ENCODE measurements at regions not wholly inside any gene's neighbourhood (a gene's known extent, or its start where the extent isn't known, plus 50 kb on each side); places are given as distances from the start of the nearest gene placed in this dataset.

GRCh38 chr3:177569875-177570657 lies 372.8 kb upstream of the TBL1XR1 start:
- no peak for DNase-seq (ENCODE audit: low read depth)

DNA sequence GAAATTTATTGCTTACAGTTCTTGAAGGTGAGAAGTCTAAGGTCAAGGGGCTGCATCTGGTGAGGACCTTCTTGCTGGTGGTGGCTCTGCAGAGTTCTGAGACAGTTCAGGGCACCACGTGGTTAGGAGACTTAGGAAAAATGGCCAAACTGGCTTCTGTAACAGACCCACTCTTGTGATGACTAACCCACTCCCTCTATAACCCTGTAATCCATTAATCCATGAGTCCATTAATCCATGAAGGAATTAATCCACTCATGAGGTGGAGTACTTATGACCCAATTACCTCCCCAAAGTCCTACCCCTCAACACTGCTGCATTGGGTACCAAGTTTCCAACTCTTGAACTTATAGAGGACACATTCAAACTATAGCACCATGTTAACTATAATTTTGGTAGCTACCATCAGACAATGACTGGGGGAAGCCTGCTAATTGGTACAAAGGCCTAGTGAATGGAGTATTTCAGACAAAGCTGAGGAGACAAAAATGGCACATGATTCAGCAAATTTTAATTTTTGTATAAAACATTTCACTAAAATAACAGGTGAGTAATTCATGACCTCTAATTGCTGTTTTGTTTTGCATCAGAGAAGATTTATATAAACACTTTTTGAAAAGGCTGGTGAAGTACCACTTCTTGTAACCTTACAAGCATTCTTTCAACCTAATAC lies 374.1 kb upstream of the TBL1XR1 start:
- no peak for DNase-seq (ENCODE audit: low read depth)

DNA sequence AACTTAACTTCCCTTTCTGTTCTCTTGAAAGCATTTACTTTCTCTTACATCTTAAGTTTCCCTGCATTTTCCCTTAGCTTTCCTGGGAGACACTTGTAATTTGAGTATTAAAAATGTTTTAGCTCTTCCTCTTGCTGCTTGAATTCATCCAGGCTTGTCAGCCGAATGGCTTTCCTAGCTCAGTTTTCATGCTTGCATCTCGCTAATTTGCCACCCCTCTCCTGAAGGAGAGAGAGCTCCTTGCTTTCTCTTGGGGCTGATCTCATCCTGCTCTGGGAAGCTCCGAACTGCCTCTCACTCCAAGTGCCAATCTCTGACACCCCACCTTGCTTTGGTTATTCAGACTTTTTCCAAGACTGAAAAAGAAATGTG lies 374.6 kb upstream of the TBL1XR1 start:
- no peak for DNase-seq (ENCODE audit: low read depth)

- DNase-seq (ENCODE audit: low read depth) = no peak
Measured at GRCh38 chr3:177574222-177574856, 377.1 kb upstream of the TBL1XR1 start.

- no peak for DNase-seq (ENCODE audit: low read depth)
Measured at GRCh38 chr3:177576746-177577145, 379.5 kb upstream of the TBL1XR1 start.

DNA sequence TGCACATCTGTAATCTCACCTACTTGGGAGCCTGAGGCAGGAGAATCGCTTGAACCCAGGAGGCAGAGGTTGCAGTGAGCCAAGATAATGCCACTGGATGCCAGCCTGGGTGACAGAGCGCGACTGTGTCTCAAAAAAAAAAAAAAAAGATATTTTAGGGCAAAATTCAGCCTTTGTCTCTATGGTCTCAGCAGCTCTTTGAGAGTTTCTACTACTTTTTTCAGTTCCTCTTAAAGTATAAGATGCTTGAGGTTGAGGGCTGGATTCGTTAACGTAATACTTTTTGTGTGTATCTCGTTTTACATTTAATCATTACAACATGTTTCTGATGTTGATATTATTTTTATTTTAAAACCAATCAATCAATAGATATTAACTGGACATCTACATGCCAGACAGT lies 381.2 kb upstream of the TBL1XR1 start:
- DNase-seq (ENCODE audit: low read depth) = no peak

DNA sequence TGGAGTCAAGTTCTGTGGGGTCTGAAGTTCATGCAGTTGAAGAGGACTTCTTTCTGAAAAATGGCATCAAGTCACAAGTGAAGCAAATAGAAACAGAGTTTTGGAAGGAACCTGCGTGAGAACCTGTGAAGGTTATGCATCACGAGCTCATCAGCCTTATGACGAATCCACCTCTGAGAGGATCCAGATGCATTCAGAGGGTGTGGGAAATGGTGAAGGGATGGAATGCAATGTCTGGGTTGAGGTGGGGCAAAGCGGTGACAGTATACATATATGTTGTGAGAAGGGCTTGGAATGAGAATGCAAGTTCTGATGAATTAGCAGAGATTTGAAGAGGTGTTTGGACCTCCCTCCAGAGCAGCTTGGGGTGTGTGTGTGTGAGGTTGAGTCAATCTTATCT lies 382.1 kb upstream of the TBL1XR1 start:
- DNase-seq (ENCODE audit: low read depth) = no peak

DNA sequence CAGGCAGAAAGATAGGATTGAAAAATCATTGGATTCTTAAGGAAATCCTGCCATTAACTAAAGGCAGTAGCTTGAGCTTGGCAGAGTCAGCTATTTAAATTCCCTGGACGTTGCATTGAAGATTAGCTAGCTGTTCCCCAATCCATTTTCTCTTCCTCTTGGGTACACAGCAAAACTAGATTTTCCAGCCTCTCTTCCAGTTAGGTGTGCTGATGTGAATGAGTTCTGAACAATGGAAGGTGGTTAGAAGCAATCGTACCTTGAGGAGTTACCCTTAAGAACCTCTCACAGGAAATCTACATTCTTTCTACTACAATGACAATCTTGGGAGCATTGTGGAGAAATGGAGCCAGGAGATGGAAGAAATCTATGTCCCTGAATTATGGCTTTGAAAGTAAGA lies 383.2 kb upstream of the TBL1XR1 start:
- DNase-seq (ENCODE audit: low read depth) = no peak

- no peak for DNase-seq (ENCODE audit: low read depth)
Measured at GRCh38 chr3:177585271-177585670, 388.0 kb upstream of the TBL1XR1 start.

- DNase-seq (ENCODE audit: low read depth) = no peak
Measured at GRCh38 chr3:177589041-177589650, 391.9 kb upstream of the TBL1XR1 start.

GRCh38 chr3:177589911-177590381 lies 392.7 kb upstream of the TBL1XR1 start:
- DNase-seq (ENCODE audit: low read depth) = no peak

DNA sequence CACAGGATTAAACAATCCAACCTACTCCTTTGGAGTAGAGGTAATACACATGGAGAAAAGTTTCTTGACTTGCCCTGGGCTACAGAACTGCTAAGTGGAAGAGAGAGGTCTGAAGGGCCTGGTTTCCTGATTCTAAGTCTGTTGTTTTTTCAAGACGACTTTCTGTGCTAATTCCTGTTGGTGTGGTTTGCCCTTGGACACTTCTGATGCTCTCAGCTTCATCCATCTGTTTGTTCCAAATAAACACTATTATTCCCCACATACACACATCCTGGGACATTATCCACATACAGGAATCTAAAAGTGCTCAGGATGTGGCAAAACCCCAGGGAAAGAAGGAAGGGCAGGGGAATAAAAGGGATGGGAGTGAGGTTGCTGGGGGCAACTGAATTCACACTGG lies 393.5 kb upstream of the TBL1XR1 start:
- DNase-seq (ENCODE audit: low read depth) = no peak

DNA sequence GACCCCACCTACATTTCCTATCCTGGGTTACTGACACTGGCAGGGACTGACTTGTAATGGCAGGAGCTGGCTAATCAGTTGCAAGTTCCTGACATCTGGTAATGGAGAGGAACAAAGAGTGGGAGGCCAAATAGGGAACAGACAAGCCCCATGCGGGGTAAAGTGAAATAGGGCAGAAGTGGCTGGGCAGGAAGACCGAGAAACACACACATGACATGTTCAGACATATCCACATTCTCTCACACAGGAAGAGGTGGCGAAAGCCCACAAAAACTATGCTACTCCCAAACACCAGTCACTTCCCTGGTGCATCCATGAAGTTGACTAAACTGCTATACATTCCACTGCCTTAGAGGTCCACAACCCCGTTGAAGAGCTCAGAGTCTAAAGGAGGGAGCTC lies 394.1 kb upstream of the TBL1XR1 start:
- no peak for DNase-seq (ENCODE audit: low read depth)

DNA sequence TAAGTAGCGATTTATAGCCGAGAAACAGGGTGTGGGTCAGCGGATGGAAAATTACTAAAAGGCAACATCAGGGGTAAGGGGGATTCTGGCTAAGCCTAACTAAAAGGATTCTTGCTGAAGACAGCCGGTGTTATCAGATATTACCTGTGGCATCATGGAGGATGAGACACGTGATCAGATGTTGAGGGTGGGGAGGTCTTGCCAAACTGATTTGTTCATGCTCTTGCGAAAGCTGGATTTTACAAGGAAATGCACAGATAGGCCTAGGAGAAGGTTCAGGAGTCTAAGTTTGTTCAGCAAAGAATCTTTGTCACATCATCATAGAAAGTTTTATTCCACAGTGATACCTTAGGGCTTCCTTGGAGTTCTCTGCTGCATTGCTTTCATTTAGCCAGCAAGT lies 396.8 kb upstream of the TBL1XR1 start:
- DNase-seq (ENCODE audit: low read depth) = no peak

- no peak for DNase-seq (ENCODE audit: low read depth)
Measured at GRCh38 chr3:177595530-177596188, 398.4 kb upstream of the TBL1XR1 start.

DNA sequence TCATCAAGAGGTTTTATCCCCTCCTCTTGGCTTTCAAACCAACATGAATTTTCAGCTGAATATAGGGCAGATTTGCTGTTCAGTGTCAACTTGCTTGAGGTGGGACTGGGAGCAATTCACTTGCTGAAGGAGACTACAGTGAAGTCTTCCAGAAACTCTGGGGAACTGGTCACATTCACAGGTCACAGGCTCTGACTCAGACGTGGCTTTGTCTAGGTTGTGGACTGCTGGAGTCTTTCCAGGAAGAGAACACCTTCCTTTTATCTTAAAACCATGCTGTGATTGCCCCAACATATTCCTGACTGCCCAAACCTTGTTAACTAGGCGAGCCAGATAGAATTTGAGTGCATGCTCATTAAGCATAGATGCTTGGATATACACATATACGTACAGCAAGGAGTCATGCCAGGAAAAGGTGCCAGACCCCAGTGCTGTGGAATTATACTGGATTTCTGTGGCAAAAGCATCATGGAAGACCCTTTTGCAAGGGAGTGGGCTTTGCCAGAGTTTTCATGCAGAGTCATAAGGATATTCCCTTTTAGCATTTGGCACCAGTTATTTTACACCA lies 399.1 kb upstream of the TBL1XR1 start:
- no peak for DNase-seq (ENCODE audit: low read depth)

DNA sequence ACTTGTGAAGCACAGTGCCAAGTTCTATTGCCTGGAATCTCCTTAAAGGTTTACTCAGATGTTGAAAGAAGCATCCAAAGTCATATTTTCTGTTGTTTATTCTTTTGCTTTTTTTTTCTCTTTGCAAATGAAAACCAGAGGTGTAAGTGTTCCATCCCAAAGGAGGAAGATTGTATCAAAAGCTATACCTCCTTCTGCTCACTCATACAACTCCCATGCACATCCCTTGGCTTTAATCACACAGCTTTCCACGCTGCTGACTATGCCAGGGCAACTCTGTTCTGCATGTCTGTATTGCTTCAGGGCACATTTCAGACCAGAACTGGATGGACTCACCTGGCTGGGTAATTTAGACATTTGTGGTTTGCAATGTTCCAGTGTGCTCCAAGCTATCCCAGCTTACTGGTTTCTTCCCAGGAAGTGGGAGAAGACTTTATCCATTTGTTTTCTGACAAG lies 399.6 kb upstream of the TBL1XR1 start:
- DNase-seq (ENCODE audit: low read depth) = no peak

- DNase-seq (ENCODE audit: low read depth) = no peak
Measured at GRCh38 chr3:177597311-177598096, 400.2 kb upstream of the TBL1XR1 start.

GRCh38 chr3:177598097-177598833 lies 401.0 kb upstream of the TBL1XR1 start:
- no peak for DNase-seq (ENCODE audit: low read depth)

GRCh38 chr3:177599326-177599725 lies 402.0 kb upstream of the TBL1XR1 start:
- DNase-seq (ENCODE audit: low read depth) = no peak

All from activated T-cell treated with anti-CD3 and anti-CD28 coated beads for 24 hours (primary cell).